ENCODE measurements at regions not wholly inside any gene's neighbourhood (a gene's known extent, or its start where the extent isn't known, plus 50 kb on each side); places are given as distances from the start of the nearest gene placed in this dataset.

GRCh38 chr14:27187136-27187535, 589.3 kb upstream of the NOVA1 start:
- Histone ChIP-seq H2BK120ac (ENCODE audit: low read depth, low read length) (no peak overlapping the region), H2BK20ac (ENCODE audit: low read depth, low read length) (no peak overlapping the region), H3K4me3 (ENCODE audit: insufficient read depth, low read depth, low read length) (no peak overlapping the region), H4K8ac (ENCODE audit: low read depth in 2 of 2, low read length in 2 of 2) (no peak overlapping the region), H4K5ac (ENCODE audit: low read depth, low read length) (no peak overlapping the region), H4K91ac (ENCODE audit: insufficient read depth, low read depth, low read length) (no peak overlapping the region), H3K18ac (ENCODE audit: low read depth, low read length) (no peak overlapping the region), H3K4me1 (ENCODE audit: control insufficient read depth, insufficient read depth, low read length) (no peaks in the 10 kb centered on the region), H2BK5ac (ENCODE audit: low read depth, low read length, poor library complexity, severe bottlenecking) (no peak overlapping the region), H2AFZ (replicated peaks; ENCODE audit: low read length, poor library complexity) (no peak overlapping the region), H3K27me3 (ENCODE audit: control insufficient read depth, insufficient read depth, low read length) (no peaks in the 10 kb centered on the region), H3K4ac (ENCODE audit: low read depth, low read length) (no peak overlapping the region), H3K23ac (ENCODE audit: low read depth, low read length) (no peak overlapping the region), H3K9ac (ENCODE audit: low read depth, low read length) (no peak overlapping the region), H2AK5ac (ENCODE audit: low read depth, low read length) (no peak overlapping the region), H3K56ac (ENCODE audit: extremely low read depth, insufficient read depth, low read length) (no peak overlapping the region), H4K20me1 (ENCODE audit: insufficient read depth, low read length) (no peaks in the 10 kb centered on the region), H3K79me1 (ENCODE audit: low read depth in 1 of 2, low read length in 2 of 2) (no peaks in the 10 kb centered on the region), H3K4me2 (ENCODE audit: low read depth, low read length) (no peak overlapping the region), H2BK15ac (ENCODE audit: low read depth, low read length) (no peak overlapping the region), H3K9me1 (ENCODE audit: insufficient read depth, low read length) (no peaks in the 10 kb centered on the region), H3K14ac (replicated peaks; ENCODE audit: low read depth, low read length) (no peak overlapping the region), H3K9me3 (ENCODE audit: control insufficient read depth, insufficient read depth, low read length) (peaks cover 5% of the 10 kb centered on the region), H3K27ac (ENCODE audit: insufficient read depth, low read length) (no peak overlapping the region), H2AK9ac (replicated peaks; ENCODE audit: low read depth, low read length, poor library complexity) (no peak overlapping the region), H3K36me3 (ENCODE audit: control insufficient read depth, insufficient read depth, low read length) (no peaks in the 10 kb centered on the region)
- ATAC-seq (ENCODE audit: low read depth), result no peak
- ChIA-PET POLR2A (ENCODE audit: unreplicated experiment) (no interaction called here), CTCF (no interaction called here)
- intact Hi-C loops (cut with micrococcal nuclease) (no loop called here), in situ Hi-C loops (cut with MboI; ENCODE audit: low sequenced_read_pairs) (no loop called here), dilution Hi-C loops (cut with HindIII; ENCODE audit: low sequenced_read_pairs, unreplicated experiment) (no loop called here)
- TF ChIP-seq POLR2A (IDR thresholded peaks at IDR 0.05; ENCODE audit: low read depth, low read length) (no peak), FOS (IDR thresholded peaks at IDR 0.05; ENCODE audit: low read depth, low read length) (no peak), RFX5 (IDR thresholded peaks at IDR 0.05; ENCODE audit: low read depth, low read length) (no peak), ELK1 (IDR thresholded peaks at IDR 0.05; ENCODE audit: borderline replicate concordance, low read depth, low read length) (no peak), RAD21 (IDR thresholded peaks at IDR 0.05; ENCODE audit: low read length) (no peak), SMC3 (IDR thresholded peaks at IDR 0.05; ENCODE audit: low read depth, low read length) (no peak), BHLHE40 (IDR thresholded peaks at IDR 0.05; ENCODE audit: low read depth, low read length) (no peak), USF2 (IDR thresholded peaks at IDR 0.05; ENCODE audit: low read depth, low read length) (no peak), MAZ (IDR thresholded peaks at IDR 0.05; ENCODE audit: borderline replicate concordance, low read depth, low read length) (no peak), MAFK (IDR thresholded peaks at IDR 0.05; ENCODE audit: low read depth, low read length) (no peak), MXI1 (IDR thresholded peaks at IDR 0.05; ENCODE audit: borderline replicate concordance, low read depth, low read length) (no peak), CTCF (conservative IDR thresholded peaks at IDR 0.05; ENCODE audit: low read depth, low read length) (no peak)
- no TSS peak for BruUV-seq (replicated peaks)
- no peak for DNase-seq

Data from IMR-90 (cell line).